COLO668 (cell line): ENCODE measurements at regions not wholly inside any gene's neighbourhood (a gene's known extent, or its start where the extent isn't known, plus 50 kb on each side); places are given as distances from the start of the nearest gene placed in this dataset.

Source experiments
- DNase-seq: peaks from one replicate; lab custom pipeline; 2025; ENCODE audit not compliant: unreplicated experiment; lab: John Stamatoyannopoulos, UW

DNA sequence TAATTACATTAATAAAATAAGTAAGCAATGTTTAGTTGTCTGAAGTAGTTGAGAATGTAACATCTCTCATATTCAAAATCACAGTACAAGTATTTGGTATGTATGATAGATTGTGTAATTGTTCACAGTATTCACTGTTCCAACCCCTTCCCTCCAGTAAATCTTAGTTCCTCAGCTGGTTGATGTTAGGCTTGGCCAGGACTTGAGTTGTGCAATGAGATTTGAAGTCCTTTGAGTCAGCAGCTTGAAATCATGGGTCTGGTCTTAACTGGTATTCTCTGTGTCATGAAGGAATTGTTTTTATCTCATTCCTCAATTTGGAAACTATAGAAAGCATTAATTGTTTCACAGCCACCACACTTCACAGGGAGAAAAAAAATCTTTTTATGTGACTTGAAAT lies 477.1 kb downstream of the FSCB start:
- DNase-seq = no peak

GRCh38 chr14:44027397-44027796 lies 479.7 kb downstream of the FSCB start:
- no peak for DNase-seq

GRCh38 chr14:44010595-44010994 lies 496.5 kb downstream of the FSCB start:
- DNase-seq = no peak

DNA sequence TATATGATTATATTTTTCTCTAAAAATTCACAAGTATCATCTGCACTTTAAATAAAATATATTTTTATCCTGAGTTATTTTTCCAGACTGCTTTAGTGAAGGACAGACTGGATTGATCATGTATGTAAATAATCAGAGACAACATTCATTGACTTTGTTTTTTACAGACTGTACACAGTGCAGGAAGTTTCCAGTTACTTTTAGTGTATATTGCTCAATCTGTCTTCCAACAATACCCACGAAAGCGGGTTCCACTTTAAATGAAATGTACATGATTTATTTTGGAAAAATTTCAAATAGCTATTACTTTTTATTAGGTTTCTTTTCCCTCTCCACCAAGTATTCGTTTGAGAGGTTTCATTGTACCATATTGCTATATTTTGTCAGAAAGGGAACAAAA lies 497.0 kb downstream of the FSCB start:
- DNase-seq = no peak

GRCh38 chr14:44009642-44010041 lies 497.4 kb downstream of the FSCB start:
- DNase-seq = no peak

DNA sequence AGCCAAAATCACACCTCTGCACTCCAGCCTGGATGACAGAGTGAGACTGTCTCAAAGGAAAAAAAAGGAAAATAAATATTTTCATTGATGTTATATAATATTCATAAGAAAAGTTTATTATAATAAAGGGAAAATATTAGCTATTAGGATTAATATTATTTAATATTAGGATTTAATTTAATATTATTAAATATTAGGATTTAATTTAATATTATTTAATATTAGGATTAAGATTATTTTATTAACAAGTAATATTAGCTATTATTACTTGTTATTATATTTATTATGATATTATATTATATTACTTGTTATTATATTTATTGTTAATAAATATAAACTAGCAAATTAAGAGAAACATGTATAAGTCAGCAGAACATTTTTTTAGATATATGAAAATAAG lies 518.1 kb downstream of the FSCB start:
- no peak for DNase-seq

GRCh38 chr14:43983721-43984120 lies 523.4 kb downstream of the FSCB start:
- DNase-seq = no peak

- DNase-seq = no peak
Measured at GRCh38 chr14:43981135-43981768, 525.8 kb downstream of the FSCB start.

DNA sequence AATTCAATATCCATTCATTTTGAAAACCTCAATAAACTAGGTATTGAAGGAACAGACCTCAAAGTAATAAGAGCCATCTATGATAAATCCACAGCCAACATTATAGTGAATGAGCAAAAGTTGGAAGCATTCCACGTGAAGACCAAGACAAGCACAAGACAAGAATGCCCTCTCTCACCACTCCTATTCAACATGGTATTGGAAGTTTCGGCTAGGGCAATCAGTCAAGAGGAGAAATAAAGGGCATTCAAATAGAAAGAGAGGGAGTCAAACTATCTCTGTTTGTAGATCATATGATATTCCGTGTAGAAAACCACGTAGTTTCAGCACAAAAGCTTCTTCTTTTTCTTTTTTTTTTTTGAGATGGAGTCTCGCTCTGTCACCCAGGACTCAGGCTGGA lies 550.3 kb downstream of the FSCB start:
- DNase-seq = no peak

GRCh38 chr14:43949400-43949799 lies 557.7 kb downstream of the FSCB start:
- DNase-seq = no peak

DNA sequence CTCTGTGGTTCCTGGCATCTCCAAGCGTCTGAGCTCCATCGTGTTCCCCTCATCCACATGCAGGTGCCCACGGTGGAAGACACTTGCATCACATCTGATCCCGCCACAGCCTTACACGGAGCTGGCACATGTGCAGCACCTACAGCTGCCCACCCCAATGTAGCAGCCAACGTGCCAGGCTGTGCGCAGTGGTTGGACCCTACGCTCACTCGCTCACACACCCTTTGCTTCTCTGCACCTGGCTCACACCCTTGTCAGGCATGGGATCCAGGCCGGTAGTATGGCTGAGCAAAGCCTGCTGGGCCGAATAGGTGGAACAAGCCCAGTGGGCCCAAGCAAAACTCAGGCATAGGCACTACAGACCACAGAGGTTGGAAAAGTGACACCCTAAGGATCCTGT lies 567.2 kb downstream of the FSCB start:
- DNase-seq = no peak

GRCh38 chr14:43938588-43939281 lies 568.3 kb downstream of the FSCB start:
- DNase-seq = no peak

GRCh38 chr14:43937001-43937400 lies 570.1 kb downstream of the FSCB start:
- DNase-seq = no peak

DNA sequence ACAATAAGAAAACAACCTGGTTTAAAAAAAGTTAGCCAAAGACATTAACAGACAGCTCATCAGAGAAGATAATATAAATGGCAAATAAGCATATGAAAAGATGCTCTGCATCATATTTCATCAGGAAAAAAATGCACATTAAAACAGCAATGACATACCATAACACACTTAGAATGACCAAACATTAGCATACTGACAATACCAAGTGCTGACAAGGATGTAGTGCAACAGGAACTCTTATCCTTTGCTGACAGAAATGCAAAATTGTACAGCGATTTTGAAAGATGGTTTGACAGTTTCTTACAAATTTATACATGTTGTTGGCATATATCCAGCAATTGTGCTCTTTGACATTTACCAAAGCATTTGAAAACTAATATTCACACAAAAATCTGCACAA lies 573.0 kb downstream of the FSCB start:
- no peak for DNase-seq

GRCh38 chr14:43914041-43914693 lies 592.9 kb downstream of the FSCB start:
- no peak for DNase-seq

GRCh38 chr14:43903209-43903608 lies 603.9 kb downstream of the FSCB start:
- no peak for DNase-seq

DNA sequence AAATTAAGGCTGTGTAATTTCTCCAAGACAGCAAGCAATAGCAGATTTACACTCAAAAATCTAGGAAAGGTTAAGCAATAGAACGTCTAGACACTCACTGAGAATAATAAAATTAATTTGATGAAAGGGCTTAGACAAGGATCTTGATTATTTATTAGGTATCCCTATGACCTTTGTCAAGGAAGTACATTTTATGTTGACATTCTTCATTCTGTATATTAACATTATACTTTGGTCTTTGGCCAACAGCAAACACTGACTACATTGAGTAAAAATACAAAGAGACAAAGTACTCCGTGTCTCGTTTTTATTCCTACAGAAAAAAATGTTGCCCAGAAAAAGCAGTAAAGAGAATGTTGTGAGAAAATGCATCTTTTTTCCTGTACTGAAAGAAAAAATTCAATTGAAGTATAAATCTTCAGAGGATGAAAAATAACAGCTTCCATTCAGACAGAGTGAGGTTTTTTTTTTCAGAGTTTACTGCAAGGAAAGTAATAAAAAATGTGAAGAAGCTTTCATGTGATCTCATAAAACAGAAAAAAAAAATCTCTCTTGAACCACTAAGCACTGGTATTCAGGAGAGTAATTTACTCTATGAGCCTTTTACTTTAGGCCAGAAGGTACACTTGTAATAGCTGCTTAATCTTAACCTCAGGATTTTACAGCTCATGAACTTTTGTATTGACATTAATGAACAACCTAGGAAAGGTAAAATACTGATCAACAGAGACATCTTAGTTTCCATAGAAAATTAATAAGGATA lies 605.0 kb downstream of the FSCB start:
- DNase-seq = no peak

DNA sequence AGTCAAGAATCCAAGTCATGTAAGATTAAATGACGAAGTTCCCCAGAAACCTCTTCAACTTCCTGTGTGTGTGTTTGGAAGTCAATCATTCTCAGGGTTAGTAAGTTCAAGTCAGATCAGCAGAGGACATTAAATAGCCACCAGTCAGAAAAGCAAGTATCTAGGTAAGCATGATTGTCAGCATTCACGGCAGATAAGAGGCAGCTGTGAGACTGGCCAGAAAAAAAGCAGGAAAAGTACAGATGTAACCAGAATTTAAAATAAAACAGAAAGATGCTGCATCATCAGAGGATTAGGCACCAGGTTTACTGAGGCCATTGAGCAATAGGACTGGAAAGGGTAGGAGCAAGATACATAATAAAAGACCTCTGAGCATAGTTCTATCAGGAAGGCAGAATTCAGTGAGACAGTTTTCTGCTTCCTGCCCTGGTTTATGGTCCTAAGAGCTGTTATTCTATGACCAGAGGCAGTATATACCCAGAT lies 606.9 kb downstream of the FSCB start:
- no peak for DNase-seq

DNA sequence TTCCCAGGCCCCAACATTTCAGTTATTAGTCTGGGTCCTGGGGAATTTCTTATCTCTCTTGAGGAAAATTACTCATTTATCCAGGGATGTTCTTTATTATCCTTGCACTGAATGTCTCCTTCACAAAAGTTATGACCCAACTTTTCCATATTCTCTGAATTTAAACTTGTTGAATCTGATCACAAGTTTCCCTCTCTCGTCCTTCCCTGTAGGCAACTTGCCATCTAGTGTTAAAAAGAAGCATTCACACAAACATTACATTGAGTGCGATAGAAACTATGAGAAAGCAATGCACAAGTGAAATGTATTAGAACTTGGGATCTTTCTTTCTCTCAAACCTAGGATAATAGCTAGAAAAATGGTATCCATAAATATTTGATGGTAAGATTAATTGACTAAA lies 608.4 kb downstream of the FSCB start:
- no peak for DNase-seq

DNA sequence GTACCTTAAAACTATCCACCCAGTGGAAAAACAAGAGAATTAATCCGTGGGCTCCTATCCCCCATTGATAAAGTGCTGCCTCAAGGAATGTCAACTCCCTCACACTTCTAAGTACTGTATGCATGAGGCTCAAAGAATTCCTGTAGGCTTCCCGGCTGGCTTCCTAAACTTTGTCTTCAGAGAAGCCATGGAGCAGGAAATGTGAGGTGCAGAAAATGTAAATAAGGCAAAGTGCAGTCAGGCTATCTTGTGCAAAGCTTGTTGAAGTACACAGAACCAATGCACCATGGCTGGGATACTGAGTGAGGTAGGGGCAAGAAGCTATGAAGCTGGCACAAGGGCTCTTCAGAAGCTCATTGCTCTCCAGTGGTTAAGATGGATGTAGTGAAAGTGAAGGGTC lies 611.0 kb downstream of the FSCB start:
- no peak for DNase-seq

DNA sequence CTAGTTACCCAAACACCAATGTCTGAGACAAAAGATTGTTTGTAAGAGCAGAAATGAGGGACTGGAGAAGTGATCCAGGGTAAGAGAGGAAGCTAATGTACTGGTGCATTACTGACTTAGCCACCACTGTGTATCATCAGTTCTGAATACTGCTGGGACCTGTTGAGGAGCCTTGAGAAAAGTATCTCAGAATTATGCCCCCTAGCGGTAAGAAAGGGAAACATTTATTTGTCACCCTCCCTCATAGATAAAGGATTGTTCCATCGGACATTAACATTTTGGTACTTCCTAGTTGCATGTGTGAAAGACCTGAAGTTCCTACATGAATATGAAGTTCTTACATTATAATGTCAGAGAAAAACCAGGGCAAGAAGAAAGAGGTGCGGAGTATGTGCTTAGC lies 612.5 kb downstream of the FSCB start:
- DNase-seq = no peak

DNA sequence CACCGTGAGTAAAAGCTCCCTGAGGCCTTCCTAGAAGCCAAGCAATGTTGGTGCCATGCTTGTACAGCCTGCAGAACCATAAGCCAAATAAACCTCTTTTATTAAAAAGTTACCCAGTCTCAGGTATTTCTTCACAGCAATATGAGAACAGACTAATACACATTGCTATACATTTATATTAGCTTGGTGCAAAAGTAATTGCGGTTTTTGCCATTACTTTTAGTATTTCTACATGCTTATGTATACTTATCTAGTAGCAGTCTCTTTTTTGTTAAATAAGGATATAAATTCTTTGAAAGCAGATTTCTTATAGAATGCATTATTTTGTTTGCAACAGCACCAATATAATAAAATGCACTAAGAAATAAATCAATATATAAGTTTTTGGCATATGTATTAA lies 619.6 kb downstream of the FSCB start:
- DNase-seq = no peak
